ENCODE measurements at regions not wholly inside any gene's neighbourhood (a gene's known extent, or its start where the extent isn't known, plus 50 kb on each side); places are given as distances from the start of the nearest gene placed in this dataset.
A peak's percentile ranks its signal among the peaks of the same experiment; 100 is the strongest.

GRCh38 chr10:75304313-75304712, 68.6 kb upstream of the COMTD1 start:
- Histone ChIP-seq H3K27me3 (ENCODE audit: control insufficient read depth, insufficient read depth, low read length) (no peaks in the 10 kb centered on the region), H3K4me3 (ENCODE audit: insufficient read depth, low read depth, low read length) (no peak overlapping the region), H3K36me3 (replicated peaks; ENCODE audit: control insufficient read depth, insufficient read depth, low read length) (no peaks in the 10 kb centered on the region)
- no peak for DNase-seq

GRCh38 chr10:75303045-75303777, 67.5 kb upstream of the COMTD1 start:
- H3K27me3 ChIP-seq (ENCODE audit: control insufficient read depth, insufficient read depth, low read length): no peaks in the 10 kb centered on the region
- no peak overlapping the region for H3K4me3 ChIP-seq (ENCODE audit: insufficient read depth, low read depth, low read length)
- DNase-seq: no peak
- H3K36me3 ChIP-seq (replicated peaks; ENCODE audit: control insufficient read depth, insufficient read depth, low read length): no peaks in the 10 kb centered on the region

GRCh38 chr10:75302029-75302428, 66.3 kb upstream of the COMTD1 start:
- no peak for DNase-seq
- Histone ChIP-seq H3K4me3 (ENCODE audit: insufficient read depth, low read depth, low read length) (no peak overlapping the region), H3K36me3 (replicated peaks; ENCODE audit: control insufficient read depth, insufficient read depth, low read length) (no peaks in the 10 kb centered on the region), H3K27me3 (ENCODE audit: control insufficient read depth, insufficient read depth, low read length) (no peaks in the 10 kb centered on the region; the same call in 1 of the 2 replicates)

- H3K4me3 ChIP-seq (ENCODE audit: insufficient read depth, low read depth, low read length): no peak overlapping the region
- H3K36me3 ChIP-seq (replicated peaks; ENCODE audit: control insufficient read depth, insufficient read depth, low read length): no peaks in the 10 kb centered on the region
- peaks cover 32% of the 10 kb centered on the region for H3K27me3 ChIP-seq (ENCODE audit: control insufficient read depth, insufficient read depth, low read length)
- DNase-seq: no peak
These were observed 61.4 kb upstream of the COMTD1 start for GRCh38 chr10:75297021-75297599.

GRCh38 chr10:75295868-75296441, 60.2 kb upstream of the COMTD1 start:
- no peak for DNase-seq
- H3K36me3 ChIP-seq (replicated peaks; ENCODE audit: control insufficient read depth, insufficient read depth, low read length): no peaks in the 10 kb centered on the region
- no peak overlapping the region for H3K4me3 ChIP-seq (ENCODE audit: insufficient read depth, low read depth, low read length)
- H3K27me3 ChIP-seq (ENCODE audit: control insufficient read depth, insufficient read depth, low read length): peaks cover 32% of the 10 kb centered on the region

GRCh38 chr10:75294866-75295701, 59.3 kb upstream of the COMTD1 start:
- peaks cover 33% of the 10 kb centered on the region for H3K27me3 ChIP-seq (ENCODE audit: control insufficient read depth, insufficient read depth, low read length)
- DNase-seq: peak; percentile 80
- peak overlapping the region; percentile 42 for H3K4me3 ChIP-seq (ENCODE audit: insufficient read depth, low read depth, low read length)
- no peaks in the 10 kb centered on the region for H3K36me3 ChIP-seq (replicated peaks; ENCODE audit: control insufficient read depth, insufficient read depth, low read length)

GRCh38 chr10:75294518-75294865, 58.7 kb upstream of the COMTD1 start:
- peak overlapping the region; percentile 42 for H3K4me3 ChIP-seq (ENCODE audit: insufficient read depth, low read depth, low read length)
- peak; percentile 63 for DNase-seq
- no peaks in the 10 kb centered on the region for H3K36me3 ChIP-seq (replicated peaks; ENCODE audit: control insufficient read depth, insufficient read depth, low read length)
- peaks cover 33% of the 10 kb centered on the region for H3K27me3 ChIP-seq (ENCODE audit: control insufficient read depth, insufficient read depth, low read length)

GRCh38 chr10:75294031-75294437, 58.3 kb upstream of the COMTD1 start:
- Histone ChIP-seq H3K4me3 (ENCODE audit: insufficient read depth, low read depth, low read length) (no peak overlapping the region), H3K36me3 (replicated peaks; ENCODE audit: control insufficient read depth, insufficient read depth, low read length) (no peaks in the 10 kb centered on the region), H3K27me3 (ENCODE audit: control insufficient read depth, insufficient read depth, low read length) (peaks cover 33% of the 10 kb centered on the region)
- DNase-seq: peak; percentile 14

- no peak for DNase-seq
- H3K36me3 ChIP-seq (replicated peaks; ENCODE audit: control insufficient read depth, insufficient read depth, low read length): no peaks in the 10 kb centered on the region
- no peak overlapping the region for H3K4me3 ChIP-seq (ENCODE audit: insufficient read depth, low read depth, low read length)
- H3K27me3 ChIP-seq (ENCODE audit: control insufficient read depth, insufficient read depth, low read length): peaks cover 33% of the 10 kb centered on the region
These were observed 57.7 kb upstream of the COMTD1 start for GRCh38 chr10:75293446-75293820.

GRCh38 chr10:75292794-75293445, 57.2 kb upstream of the COMTD1 start:
- H3K4me3 ChIP-seq (ENCODE audit: insufficient read depth, low read depth, low read length): no peak overlapping the region
- H3K36me3 ChIP-seq (replicated peaks; ENCODE audit: control insufficient read depth, insufficient read depth, low read length): no peaks in the 10 kb centered on the region
- DNase-seq: no peak
- H3K27me3 ChIP-seq (ENCODE audit: control insufficient read depth, insufficient read depth, low read length): peaks cover 33% of the 10 kb centered on the region

- no peak for DNase-seq
- no peaks in the 10 kb centered on the region for H3K36me3 ChIP-seq (replicated peaks; ENCODE audit: control insufficient read depth, insufficient read depth, low read length)
- no peak overlapping the region for H3K4me3 ChIP-seq (ENCODE audit: insufficient read depth, low read depth, low read length)
- peaks cover 33% of the 10 kb centered on the region for H3K27me3 ChIP-seq (ENCODE audit: control insufficient read depth, insufficient read depth, low read length)
These were observed 56.0 kb upstream of the COMTD1 start for GRCh38 chr10:75291805-75292204.

GRCh38 chr10:75288140-75288711, 52.5 kb upstream of the COMTD1 start:
- H3K27me3 ChIP-seq (ENCODE audit: control insufficient read depth, insufficient read depth, low read length): peaks cover 4% of the 10 kb centered on the region
- no peak for DNase-seq
- no peaks in the 10 kb centered on the region for H3K36me3 ChIP-seq (replicated peaks; ENCODE audit: control insufficient read depth, insufficient read depth, low read length)
- no peak overlapping the region for H3K4me3 ChIP-seq (ENCODE audit: insufficient read depth, low read depth, low read length)

- no peak overlapping the region for H3K4me3 ChIP-seq (ENCODE audit: insufficient read depth, low read depth, low read length)
- H3K36me3 ChIP-seq (replicated peaks; ENCODE audit: control insufficient read depth, insufficient read depth, low read length): no peaks in the 10 kb centered on the region
- peaks cover 4% of the 10 kb centered on the region for H3K27me3 ChIP-seq (ENCODE audit: control insufficient read depth, insufficient read depth, low read length)
- peak; percentile 0 for DNase-seq
These were observed 51.9 kb upstream of the COMTD1 start for GRCh38 chr10:75287697-75288096.

- Histone ChIP-seq H3K27me3 (ENCODE audit: control insufficient read depth, insufficient read depth, low read length) (peaks cover 8% of the 10 kb centered on the region), H3K4me3 (ENCODE audit: insufficient read depth, low read depth, low read length) (no peak overlapping the region), H3K36me3 (replicated peaks; ENCODE audit: control insufficient read depth, insufficient read depth, low read length) (no peaks in the 10 kb centered on the region)
- no peak for DNase-seq
These were observed 51.1 kb upstream of the COMTD1 start for GRCh38 chr10:75286901-75287300.
